GM23248 (cell line): ENCODE measurements at regions not wholly inside any gene's neighbourhood (a gene's known extent, or its start where the extent isn't known, plus 50 kb on each side); places are given as distances from the start of the nearest gene placed in this dataset.

Source experiments
- EZH2 ChIP-seq: fragments of 200-600 bp; sonication (generic); IDR thresholded peaks from 2 replicates; pipeline ENCODE4 v1.6.1; 2018; ENCODE audit warnings: antibody characterized with exemption, mild to moderate bottlenecking; ENCODE audit not compliant: insufficient read depth, poor library complexity, severe bottlenecking
- EZH2phosphoT487 ChIP-seq: fragments of 200-600 bp; sonication (generic); IDR thresholded peaks from 2 replicates; pipeline ENCODE4 v1.6.1; 2018; ENCODE audit warnings: antibody characterized with exemption, moderate library complexity, mild to moderate bottlenecking, low read depth; ENCODE audit not compliant: insufficient read depth

DNA sequence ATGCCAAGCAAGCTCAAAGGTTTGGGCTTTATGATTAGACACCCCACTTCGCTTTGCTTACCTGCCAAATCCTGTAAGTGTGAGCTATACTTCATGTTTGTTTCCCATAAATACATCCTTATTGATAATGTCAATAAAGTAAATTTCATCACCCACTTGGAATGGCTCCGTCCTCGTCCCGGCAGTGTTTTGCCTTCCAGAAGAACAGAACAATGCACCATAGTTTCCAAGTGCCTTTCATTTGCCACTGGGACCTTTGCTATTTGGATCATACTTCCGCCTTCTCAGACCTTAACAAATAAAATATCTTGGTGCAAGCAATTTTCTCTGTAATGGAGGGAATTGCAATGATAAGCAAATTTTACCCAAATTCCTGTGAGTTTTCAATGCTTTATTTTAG lies 229.3 kb downstream of the PIK3R1 start:
- no peak for TF ChIP-seq EZH2
- TF ChIP-seq EZH2phosphoT487: no peak
